Gastroesophageal sphincter (tissue), 3 donors: ENCODE measurements at regions not wholly inside any gene's neighbourhood (a gene's known extent, or its start where the extent isn't known, plus 50 kb on each side); places are given as distances from the start of the nearest gene placed in this dataset.

Source experiments
- POLR2A ChIP-seq, 2 donors: fragments of 450-650 bp; IDR thresholded peaks; one replicate each; pipeline ENCODE4 v1.6.1; 2017; ENCODE audit warnings: antibody characterized with exemption in 2 of 2, mild to moderate bottlenecking in 2 of 2, moderate library complexity in 1 of 2
- POLR2AphosphoS5 ChIP-seq: sonication (generic); formaldehyde crosslinking; IDR thresholded peaks from one replicate; pipeline ENCODE4 v1.6.1; 2017; ENCODE audit warnings: antibody characterized with exemption
- TF ChIP-seq, protein P1 (sequence below), 4 experiments: fragments of 200-600 bp in 2 of 4; fragments of 450-650 bp in 2 of 4; sonication (generic) in 1 of 4; IDR thresholded peaks; one replicate each; pipeline ENCODE4 v1.5.1; 2017 to 2019; ENCODE audit warnings: antibody characterized with exemption in 4 of 4, mild to moderate bottlenecking in 2 of 4, moderate library complexity in 2 of 4

DNA sequence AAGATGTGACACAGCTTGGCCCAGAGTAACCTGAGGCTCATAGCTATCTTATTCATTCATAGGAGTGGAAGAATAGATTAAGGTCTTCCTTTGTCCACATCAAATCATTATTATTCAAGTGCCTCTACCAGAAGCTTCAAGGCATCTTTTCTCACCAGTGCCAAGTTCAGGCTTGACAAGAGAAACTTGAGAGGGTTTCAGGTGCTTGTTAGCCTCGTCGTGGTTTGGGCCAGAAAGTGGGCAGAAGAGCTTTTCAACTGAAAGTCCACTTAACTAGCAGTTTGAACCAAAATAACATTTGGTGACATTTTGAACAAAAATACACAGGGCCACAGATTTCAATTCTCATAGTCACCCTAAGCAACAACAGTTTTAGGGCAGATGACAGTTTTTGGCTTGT is 1184.2 kb downstream of the FLRT2 start:
- TF ChIP-seq POLR2A (IDR thresholded peaks at IDR 0.05) (no peak), POLR2AphosphoS5 (no peak)
- TF ChIP-seq, protein P1, sequence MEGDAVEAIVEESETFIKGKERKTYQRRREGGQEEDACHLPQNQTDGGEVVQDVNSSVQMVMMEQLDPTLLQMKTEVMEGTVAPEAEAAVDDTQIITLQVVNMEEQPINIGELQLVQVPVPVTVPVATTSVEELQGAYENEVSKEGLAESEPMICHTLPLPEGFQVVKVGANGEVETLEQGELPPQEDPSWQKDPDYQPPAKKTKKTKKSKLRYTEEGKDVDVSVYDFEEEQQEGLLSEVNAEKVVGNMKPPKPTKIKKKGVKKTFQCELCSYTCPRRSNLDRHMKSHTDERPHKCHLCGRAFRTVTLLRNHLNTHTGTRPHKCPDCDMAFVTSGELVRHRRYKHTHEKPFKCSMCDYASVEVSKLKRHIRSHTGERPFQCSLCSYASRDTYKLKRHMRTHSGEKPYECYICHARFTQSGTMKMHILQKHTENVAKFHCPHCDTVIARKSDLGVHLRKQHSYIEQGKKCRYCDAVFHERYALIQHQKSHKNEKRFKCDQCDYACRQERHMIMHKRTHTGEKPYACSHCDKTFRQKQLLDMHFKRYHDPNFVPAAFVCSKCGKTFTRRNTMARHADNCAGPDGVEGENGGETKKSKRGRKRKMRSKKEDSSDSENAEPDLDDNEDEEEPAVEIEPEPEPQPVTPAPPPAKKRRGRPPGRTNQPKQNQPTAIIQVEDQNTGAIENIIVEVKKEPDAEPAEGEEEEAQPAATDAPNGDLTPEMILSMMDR (IDR thresholded peaks at IDR 0.05): no peak
